ENCODE measurements at regions not wholly inside any gene's neighbourhood (a gene's known extent, or its start where the extent isn't known, plus 50 kb on each side); places are given as distances from the start of the nearest gene placed in this dataset.

DNA sequence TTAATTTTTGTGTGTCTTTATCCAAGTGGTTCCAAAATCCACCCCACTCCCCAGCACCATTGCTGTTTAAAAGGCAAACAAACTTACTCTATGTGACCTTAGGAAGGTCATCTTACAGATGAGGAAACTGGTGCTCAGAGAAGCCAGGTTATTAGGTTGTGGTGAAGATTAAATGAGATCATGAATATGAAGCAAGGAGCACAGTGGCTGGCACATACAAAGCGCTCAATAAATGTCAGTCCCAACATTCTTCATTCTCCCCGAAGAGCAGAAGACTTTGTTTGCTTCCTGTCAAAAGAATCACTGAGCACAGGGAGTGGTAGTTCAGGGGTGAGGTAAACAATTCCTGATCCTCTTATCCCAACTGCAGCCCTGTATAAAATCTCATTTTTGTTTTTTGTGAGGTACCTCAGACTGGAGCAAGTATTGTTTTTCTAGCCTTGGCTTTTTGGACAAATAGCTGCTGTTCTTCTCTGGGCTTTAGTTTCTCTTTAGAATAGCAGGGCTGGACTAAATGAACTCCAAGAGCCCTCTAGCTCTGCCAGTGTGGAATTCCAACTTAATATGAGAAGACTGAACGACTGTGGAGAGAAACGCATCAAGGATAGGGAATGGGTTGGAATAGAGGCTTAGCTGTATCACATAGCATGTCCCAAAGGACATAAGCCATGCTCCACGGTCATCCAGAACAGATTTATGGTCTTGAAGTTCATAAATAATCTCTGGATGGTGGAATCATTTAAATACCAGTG lies 455.3 kb upstream of the USP24 start:
- TF ChIP-seq STAG1 (CRISPR knock-in tag; IDR thresholded peaks at IDR 0.05) (peak; percentile 10; the same call in 1 of the 2 replicates), ZNF451 (CRISPR knock-in tag; IDR thresholded peaks at IDR 0.05) (no peak)
- H3K4me1 ChIP-seq (ENCODE audit: insufficient read depth, low read length): peaks cover 7% of the 10 kb centered on the region; the same call in 1 of the 2 replicates
- H3K4me3 ChIP-seq (replicated peaks in 1 of 3; ENCODE audit: insufficient read depth in 1 of 3, low read depth in 2 of 3, low read length in 3 of 3): no peak overlapping the region
- no peaks in the 10 kb centered on the region for H4K20me1 ChIP-seq (ENCODE audit: insufficient read depth, low read length)
- DNase-seq (ENCODE audit: low spot score) (no peak), FAIRE-seq (no peak), ATAC-seq (no peak)
- no peak overlapping the region for H3K9ac ChIP-seq (ENCODE audit: insufficient read depth, low read depth, low read length)
- BruUV-seq (replicated peaks): no TSS peak
- no peak overlapping the region for H3K27ac ChIP-seq (ENCODE audit: extremely low read length, insufficient read depth, low read length)
- WGBS (ENCODE audit: low lambda C conversion rate): 11% methylated on average over 5 of the region's 5 CpGs
- H3K4me2 ChIP-seq (ENCODE audit: low read depth, low read length): no peak overlapping the region
- POLR2A ChIA-PET: no interaction called here
- intact Hi-C loops (cut with micrococcal nuclease; ENCODE audit: unreplicated experiment): no loop called here
- H2AFZ ChIP-seq (ENCODE audit: low read length): no peak overlapping the region
- CTCF ChIA-PET (ENCODE audit: low intra/inter-chr PET ratio, low total read pairs): no interaction called here
- no peaks in the 10 kb centered on the region for H3K9me3 ChIP-seq (ENCODE audit: low read length)
- in situ Hi-C loops (cut with HindIII; ENCODE audit: extremely low pct_ligation_motif_present, low pct_unique_long_range_greater_than_20kb): no loop called here
- no peaks in the 10 kb centered on the region for H3K79me2 ChIP-seq (ENCODE audit: insufficient read depth, low read length)
- no peaks in the 10 kb centered on the region for H3K36me3 ChIP-seq (replicated peaks in 1 of 2; ENCODE audit: control insufficient read depth in 1 of 2, insufficient read depth in 2 of 2, low read length in 2 of 2)
- H3K27me3 ChIP-seq (ENCODE audit: control insufficient read depth in 1 of 2, insufficient read depth in 2 of 2, low read length in 2 of 2): no peaks in the 10 kb centered on the region

DNA sequence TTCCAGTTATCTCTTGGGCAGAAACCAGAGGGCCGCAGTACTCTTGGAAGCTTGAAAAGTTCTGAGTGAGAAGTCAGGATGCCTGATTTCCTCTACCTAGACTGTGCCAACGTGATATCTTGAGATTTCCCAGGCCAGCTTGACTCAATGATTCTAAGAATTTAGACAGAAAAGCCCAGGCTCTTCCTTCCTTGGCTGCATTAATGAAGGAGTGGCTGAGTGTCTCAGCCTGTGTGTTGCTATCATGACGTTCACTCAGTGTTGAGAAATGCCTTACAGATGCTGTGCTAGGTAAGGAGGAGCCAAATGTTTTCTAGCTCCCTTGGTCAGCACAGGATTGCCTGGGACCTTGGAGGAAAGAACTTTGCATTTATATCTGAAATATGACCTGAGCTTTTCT lies 454.1 kb upstream of the USP24 start:
- no peak overlapping the region for H3K4me2 ChIP-seq (ENCODE audit: low read depth, low read length)
- no peaks in the 10 kb centered on the region for H3K9me3 ChIP-seq (ENCODE audit: low read length)
- in situ Hi-C loops (cut with HindIII; ENCODE audit: extremely low pct_ligation_motif_present, low pct_unique_long_range_greater_than_20kb) (no loop called here), intact Hi-C loops (cut with micrococcal nuclease; ENCODE audit: unreplicated experiment) (no loop called here)
- ChIA-PET CTCF (ENCODE audit: low intra/inter-chr PET ratio, low total read pairs) (no interaction called here), POLR2A (no interaction called here)
- H3K27me3 ChIP-seq (ENCODE audit: control insufficient read depth in 1 of 2, insufficient read depth in 2 of 2, low read length in 2 of 2): no peaks in the 10 kb centered on the region
- BruUV-seq (replicated peaks): no TSS peak
- FAIRE-seq: no peak
- no peak overlapping the region for H3K9ac ChIP-seq (ENCODE audit: insufficient read depth, low read depth, low read length)
- H2AFZ ChIP-seq (ENCODE audit: low read length): no peak overlapping the region
- no peaks in the 10 kb centered on the region for H3K79me2 ChIP-seq (ENCODE audit: insufficient read depth, low read length)
- no peak overlapping the region for H3K4me3 ChIP-seq (replicated peaks in 1 of 3; ENCODE audit: insufficient read depth in 1 of 3, low read depth in 2 of 3, low read length in 3 of 3)
- no peak for ATAC-seq
- no peaks in the 10 kb centered on the region for H4K20me1 ChIP-seq (ENCODE audit: insufficient read depth, low read length)
- WGBS (ENCODE audit: low lambda C conversion rate): 33% methylated on average over 3 of the region's 3 CpGs
- H3K4me1 ChIP-seq (ENCODE audit: insufficient read depth, low read length): peaks cover 7% of the 10 kb centered on the region; the same call in 1 of the 2 replicates
- H3K36me3 ChIP-seq (replicated peaks in 1 of 2; ENCODE audit: control insufficient read depth in 1 of 2, insufficient read depth in 2 of 2, low read length in 2 of 2): no peaks in the 10 kb centered on the region
- DNase-seq (ENCODE audit: low spot score): no peak
- no peak overlapping the region for H3K27ac ChIP-seq (ENCODE audit: extremely low read length, insufficient read depth, low read length)
- no peak for TF ChIP-seq ZNF460 (CRISPR knock-in tag; IDR thresholded peaks at IDR 0.05; ENCODE audit: borderline replicate concordance)
- no peak for TF ChIP-seq ZFP90 (CRISPR knock-in tag; IDR thresholded peaks at IDR 0.05; ENCODE audit: borderline replicate concordance)
- TF ChIP-seq HNRNPK (IDR thresholded peaks at IDR 0.05; ENCODE audit: low read depth, low read length, poor library complexity, severe bottlenecking): no peak
- TF ChIP-seq, protein P1, sequence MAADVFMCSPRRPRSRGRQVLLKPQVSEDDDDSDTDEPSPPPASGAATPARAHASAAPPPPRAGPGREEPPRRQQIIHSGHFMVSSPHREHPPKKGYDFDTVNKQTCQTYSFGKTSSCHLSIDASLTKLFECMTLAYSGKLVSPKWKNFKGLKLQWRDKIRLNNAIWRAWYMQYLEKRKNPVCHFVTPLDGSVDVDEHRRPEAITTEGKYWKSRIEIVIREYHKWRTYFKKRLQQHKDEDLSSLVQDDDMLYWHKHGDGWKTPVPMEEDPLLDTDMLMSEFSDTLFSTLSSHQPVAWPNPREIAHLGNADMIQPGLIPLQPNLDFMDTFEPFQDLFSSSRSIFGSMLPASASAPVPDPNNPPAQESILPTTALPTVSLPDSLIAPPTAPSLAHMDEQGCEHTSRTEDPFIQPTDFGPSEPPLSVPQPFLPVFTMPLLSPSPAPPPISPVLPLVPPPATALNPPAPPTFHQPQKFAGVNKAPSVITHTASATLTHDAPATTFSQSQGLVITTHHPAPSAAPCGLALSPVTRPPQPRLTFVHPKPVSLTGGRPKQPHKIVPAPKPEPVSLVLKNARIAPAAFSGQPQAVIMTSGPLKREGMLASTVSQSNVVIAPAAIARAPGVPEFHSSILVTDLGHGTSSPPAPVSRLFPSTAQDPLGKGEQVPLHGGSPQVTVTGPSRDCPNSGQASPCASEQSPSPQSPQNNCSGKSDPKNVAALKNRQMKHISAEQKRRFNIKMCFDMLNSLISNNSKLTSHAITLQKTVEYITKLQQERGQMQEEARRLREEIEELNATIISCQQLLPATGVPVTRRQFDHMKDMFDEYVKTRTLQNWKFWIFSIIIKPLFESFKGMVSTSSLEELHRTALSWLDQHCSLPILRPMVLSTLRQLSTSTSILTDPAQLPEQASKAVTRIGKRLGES (CRISPR knock-in tag; IDR thresholded peaks at IDR 0.05; ENCODE audit: borderline replicate concordance): no peak
- TF ChIP-seq, protein P2, sequence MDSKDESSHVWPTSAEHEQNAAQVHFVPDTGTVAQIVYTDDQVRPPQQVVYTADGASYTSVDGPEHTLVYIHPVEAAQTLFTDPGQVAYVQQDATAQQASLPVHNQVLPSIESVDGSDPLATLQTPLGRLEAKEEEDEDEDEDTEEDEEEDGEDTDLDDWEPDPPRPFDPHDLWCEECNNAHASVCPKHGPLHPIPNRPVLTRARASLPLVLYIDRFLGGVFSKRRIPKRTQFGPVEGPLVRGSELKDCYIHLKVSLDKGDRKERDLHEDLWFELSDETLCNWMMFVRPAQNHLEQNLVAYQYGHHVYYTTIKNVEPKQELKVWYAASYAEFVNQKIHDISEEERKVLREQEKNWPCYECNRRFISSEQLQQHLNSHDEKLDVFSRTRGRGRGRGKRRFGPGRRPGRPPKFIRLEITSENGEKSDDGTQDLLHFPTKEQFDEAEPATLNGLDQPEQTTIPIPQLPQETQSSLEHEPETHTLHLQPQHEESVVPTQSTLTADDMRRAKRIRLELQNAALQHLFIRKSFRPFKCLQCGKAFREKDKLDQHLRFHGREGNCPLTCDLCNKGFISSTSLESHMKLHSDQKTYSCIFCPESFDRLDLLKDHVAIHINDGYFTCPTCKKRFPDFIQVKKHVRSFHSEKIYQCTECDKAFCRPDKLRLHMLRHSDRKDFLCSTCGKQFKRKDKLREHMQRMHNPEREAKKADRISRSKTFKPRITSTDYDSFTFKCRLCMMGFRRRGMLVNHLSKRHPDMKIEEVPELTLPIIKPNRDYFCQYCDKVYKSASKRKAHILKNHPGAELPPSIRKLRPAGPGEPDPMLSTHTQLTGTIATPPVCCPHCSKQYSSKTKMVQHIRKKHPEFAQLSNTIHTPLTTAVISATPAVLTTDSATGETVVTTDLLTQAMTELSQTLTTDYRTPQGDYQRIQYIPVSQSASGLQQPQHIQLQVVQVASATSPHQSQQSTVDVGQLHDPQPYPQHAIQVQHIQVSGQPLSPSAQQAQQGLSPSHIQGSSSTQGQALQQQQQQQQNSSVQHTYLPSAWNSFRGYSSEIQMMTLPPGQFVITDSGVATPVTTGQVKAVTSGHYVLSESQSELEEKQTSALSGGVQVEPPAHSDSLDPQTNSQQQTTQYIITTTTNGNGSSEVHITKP (CRISPR knock-in tag; IDR thresholded peaks at IDR 0.05; ENCODE audit: low read depth): no peak
- no peak for TF ChIP-seq NPAS2 (CRISPR knock-in tag; IDR thresholded peaks at IDR 0.05; ENCODE audit: borderline replicate concordance)
